ENCODE measurements at regions not wholly inside any gene's neighbourhood (a gene's known extent, or its start where the extent isn't known, plus 50 kb on each side); places are given as distances from the start of the nearest gene placed in this dataset.
"Not testable (repeated sequence)": the region's sequence is repeated elsewhere in the genome, so short reads cannot be mapped to it uniquely, and the experiment has no call there.

DNA sequence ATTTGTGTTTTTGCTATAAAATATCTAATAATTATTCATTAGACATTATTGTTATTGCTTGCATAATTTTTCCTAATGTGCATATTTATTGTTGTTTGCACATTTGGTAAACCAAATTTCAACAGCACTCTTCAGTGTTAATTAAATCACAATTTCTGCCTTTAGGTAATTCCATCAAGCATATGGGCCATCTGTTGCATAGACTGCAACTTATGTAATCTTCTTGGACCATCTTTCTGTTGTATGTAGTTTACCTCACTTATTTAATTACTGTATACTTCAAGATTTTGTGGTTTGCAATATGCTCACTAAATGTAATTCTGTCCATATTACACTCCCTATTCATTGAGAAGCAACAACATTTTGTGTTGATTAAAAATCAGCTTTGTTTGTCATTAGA lies 1360.1 kb downstream of the REEP3 start:
- no peak overlapping the region for H3K4me3 Mint-ChIP-seq
- H3K27ac Mint-ChIP-seq = no peak overlapping the region
- POLR2A ChIA-PET = no interaction called here
- H3K36me3 Mint-ChIP-seq (ENCODE audit: low read depth) = no peaks in the 10 kb centered on the region
- no peak for DNase-seq
- no peaks in the 10 kb centered on the region for H3K4me1 Mint-ChIP-seq
- no peaks in the 10 kb centered on the region for H3K27me3 Mint-ChIP-seq
- H3K9me3 Mint-ChIP-seq = peaks cover 3% of the 10 kb centered on the region
- CTCF ChIA-PET = no interaction called here

DNA sequence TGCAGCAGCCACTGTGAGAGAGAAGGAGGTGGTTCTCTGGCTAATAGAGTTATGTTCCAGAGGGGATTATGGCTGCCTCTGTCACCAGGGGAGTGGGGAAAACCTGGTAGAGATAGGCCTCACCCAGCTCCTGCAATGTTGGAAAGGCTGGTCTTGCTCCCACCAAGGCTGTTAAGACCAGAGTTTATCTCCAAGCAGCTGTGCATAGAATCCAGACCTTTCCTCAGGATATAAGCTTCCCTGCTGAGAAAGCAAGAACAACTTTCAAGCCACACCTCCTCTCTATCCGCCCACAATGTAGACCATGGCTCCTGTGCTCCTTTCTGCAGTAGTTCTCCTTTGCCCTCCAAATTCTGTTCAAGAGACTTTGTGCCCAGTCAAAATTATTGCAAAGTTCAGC lies 1375.4 kb downstream of the REEP3 start:
- no peak overlapping the region for H3K27ac Mint-ChIP-seq

GRCh38 chr10:64906311-64906710 lies 1385.1 kb downstream of the REEP3 start:
- H3K4me3 Mint-ChIP-seq; CTCF ChIA-PET; POLR2A ChIA-PET; H3K36me3 Mint-ChIP-seq (ENCODE audit: low read depth); H3K27ac Mint-ChIP-seq; H3K27me3 Mint-ChIP-seq; DNase-seq; H3K4me1 Mint-ChIP-seq; H3K9me3 Mint-ChIP-seq: not testable (repeated sequence)

More for the DNA sequence above, 1375.4 kb downstream of the REEP3 start:
- Mint-ChIP-seq H3K36me3 (ENCODE audit: low read depth) (no peaks in the 10 kb centered on the region), H3K4me1 (no peaks in the 10 kb centered on the region), H3K4me3 (no peak overlapping the region), H3K9me3 (peaks cover 12% of the 10 kb centered on the region), H3K27me3 (no peaks in the 10 kb centered on the region)
- ChIA-PET POLR2A (no interaction called here), CTCF (no interaction called here)
- DNase-seq = no peak

DNA sequence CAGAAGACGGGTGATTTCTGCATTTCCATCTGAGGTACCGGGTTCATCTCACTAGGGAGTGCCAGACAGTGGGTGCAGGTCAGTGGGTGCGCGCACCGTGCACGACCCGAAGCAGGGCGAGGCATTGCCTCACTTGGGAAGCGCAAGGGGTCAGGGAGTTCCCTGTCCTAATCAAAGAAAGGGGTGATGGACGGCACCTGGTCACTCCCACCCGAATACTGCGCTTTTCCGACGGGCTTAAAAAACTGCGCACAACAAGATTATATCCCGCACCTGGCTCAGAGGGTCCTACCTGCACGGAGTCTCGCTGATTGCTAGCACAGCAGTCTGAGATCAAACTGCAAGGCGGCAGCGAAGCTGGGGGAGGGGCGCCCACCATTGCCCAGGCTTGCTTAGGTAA lies 1403.1 kb downstream of the REEP3 start:
- H3K36me3 Mint-ChIP-seq (ENCODE audit: low read depth); DNase-seq; CTCF ChIA-PET; H3K27ac Mint-ChIP-seq; H3K27me3 Mint-ChIP-seq; H3K4me1 Mint-ChIP-seq; H3K4me3 Mint-ChIP-seq; POLR2A ChIA-PET: not testable (repeated sequence)
- peaks cover 19% of the 10 kb centered on the region for H3K9me3 Mint-ChIP-seq

GRCh38 chr10:64952042-64952441 lies 1430.8 kb downstream of the REEP3 start:
- ChIA-PET POLR2A (no interaction called here), CTCF (no interaction called here)
- Mint-ChIP-seq H3K9me3 (peaks cover 23% of the 10 kb centered on the region), H3K4me1 (no peaks in the 10 kb centered on the region), H3K27ac (no peak overlapping the region), H3K4me3 (no peak overlapping the region), H3K36me3 (ENCODE audit: low read depth) (no peaks in the 10 kb centered on the region), H3K27me3 (no peaks in the 10 kb centered on the region)
- no peak for DNase-seq

DNA sequence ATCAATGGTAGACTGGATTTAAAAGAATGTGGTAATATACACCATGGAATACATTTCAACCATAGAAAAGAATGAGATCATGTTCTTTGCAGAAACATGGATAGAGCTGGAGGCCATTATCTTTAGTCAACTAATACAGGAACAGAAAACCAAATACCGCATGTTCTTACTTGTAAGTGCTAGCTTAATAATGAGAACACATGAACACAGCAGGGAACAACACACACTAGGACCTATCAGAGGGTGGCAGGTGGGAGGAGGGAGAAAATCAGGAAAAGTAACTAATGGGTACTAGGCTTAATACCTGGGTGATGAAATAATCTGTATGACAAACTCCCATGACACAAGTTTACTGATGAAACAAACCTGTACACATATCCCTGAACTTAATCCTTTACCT lies 1435.2 kb downstream of the REEP3 start:
- CTCF ChIA-PET = no interaction called here
- POLR2A ChIA-PET = no interaction called here
- no peaks in the 10 kb centered on the region for H3K36me3 Mint-ChIP-seq (ENCODE audit: low read depth)
- H3K27me3 Mint-ChIP-seq = no peaks in the 10 kb centered on the region
- no peak overlapping the region for H3K27ac Mint-ChIP-seq
- no peaks in the 10 kb centered on the region for H3K4me1 Mint-ChIP-seq
- H3K9me3 Mint-ChIP-seq = peaks cover 19% of the 10 kb centered on the region
- no peak overlapping the region for H3K4me3 Mint-ChIP-seq
- no peak for DNase-seq

DNA sequence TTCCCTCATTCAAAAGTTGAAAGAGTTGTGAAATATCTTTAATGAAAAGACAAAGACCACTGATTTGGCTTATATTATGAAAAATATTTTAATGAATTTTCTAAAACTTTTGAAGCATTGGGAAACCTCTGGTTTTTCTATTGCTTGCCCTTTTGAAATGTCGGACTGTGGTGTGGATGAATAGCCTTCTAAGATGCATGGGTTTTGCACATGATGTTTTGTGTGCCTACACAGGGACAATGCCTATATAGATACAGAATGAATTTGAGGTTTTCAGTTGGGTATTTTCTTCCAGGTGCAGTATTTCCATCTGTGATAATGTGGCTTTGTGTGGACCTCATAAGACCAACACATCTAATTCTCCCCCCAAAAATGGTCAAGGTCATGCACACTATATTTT lies 1437.9 kb downstream of the REEP3 start:
- peaks cover 10% of the 10 kb centered on the region for H3K9me3 Mint-ChIP-seq
- H3K36me3 Mint-ChIP-seq (ENCODE audit: low read depth) = no peaks in the 10 kb centered on the region
- H3K4me3 Mint-ChIP-seq = no peak overlapping the region
- ChIA-PET CTCF (no interaction called here), POLR2A (no interaction called here)
- H3K27me3 Mint-ChIP-seq = no peaks in the 10 kb centered on the region
- DNase-seq = no peak
- no peak overlapping the region for H3K27ac Mint-ChIP-seq
- no peaks in the 10 kb centered on the region for H3K4me1 Mint-ChIP-seq

DNA sequence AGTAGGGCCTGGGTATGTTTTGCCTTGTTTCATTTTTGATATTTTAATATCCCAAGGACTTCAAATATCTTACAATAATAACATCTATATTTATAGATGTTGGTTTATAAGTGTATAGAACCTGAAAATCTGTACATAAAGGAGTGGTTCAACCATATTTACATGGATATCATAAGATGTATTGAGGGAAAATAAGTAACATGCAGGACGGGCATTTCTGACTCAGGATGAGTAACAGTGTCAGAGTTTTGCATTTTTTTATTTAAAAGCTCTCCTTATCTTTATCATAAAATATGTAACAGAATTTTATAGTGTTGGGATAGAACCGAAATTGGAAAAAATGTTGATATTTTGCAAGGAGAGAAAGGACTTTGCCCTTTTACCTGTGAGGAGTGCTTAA lies 1438.7 kb downstream of the REEP3 start:
- CTCF ChIA-PET = no interaction called here
- Mint-ChIP-seq H3K36me3 (ENCODE audit: low read depth) (no peaks in the 10 kb centered on the region), H3K27ac (no peak overlapping the region), H3K27me3 (no peaks in the 10 kb centered on the region), H3K4me3 (no peak overlapping the region), H3K4me1 (no peaks in the 10 kb centered on the region), H3K9me3 (peaks cover 7% of the 10 kb centered on the region)
- POLR2A ChIA-PET = no interaction called here
- no peak for DNase-seq

DNA sequence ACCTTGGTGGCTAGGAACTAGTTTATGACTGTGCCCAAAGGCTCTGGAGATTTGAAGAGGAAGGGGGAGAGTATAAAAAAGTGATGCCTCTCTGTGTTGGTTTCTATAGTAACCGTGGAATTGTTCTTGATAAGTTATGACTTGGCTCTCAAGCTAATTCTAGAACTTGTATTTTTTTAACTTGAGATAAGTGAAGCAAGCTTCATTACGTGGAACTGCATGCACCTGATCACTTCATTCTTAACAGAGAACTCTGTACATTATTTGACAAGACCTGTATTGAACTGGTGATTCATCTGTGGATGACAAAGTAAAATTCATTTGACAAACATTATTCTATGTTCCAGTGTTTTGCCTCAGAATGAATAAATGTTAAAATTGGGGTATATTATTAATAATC lies 1452.2 kb downstream of the REEP3 start:
- peaks cover 3% of the 10 kb centered on the region for H3K9me3 Mint-ChIP-seq
- H3K36me3 Mint-ChIP-seq (ENCODE audit: low read depth) = no peaks in the 10 kb centered on the region
- no peaks in the 10 kb centered on the region for H3K4me1 Mint-ChIP-seq
- no peak for DNase-seq
- H3K4me3 Mint-ChIP-seq = no peak overlapping the region
- H3K27me3 Mint-ChIP-seq = no peaks in the 10 kb centered on the region
- POLR2A ChIA-PET = no interaction called here
- no peak overlapping the region for H3K27ac Mint-ChIP-seq
- CTCF ChIA-PET = no interaction called here

DNA sequence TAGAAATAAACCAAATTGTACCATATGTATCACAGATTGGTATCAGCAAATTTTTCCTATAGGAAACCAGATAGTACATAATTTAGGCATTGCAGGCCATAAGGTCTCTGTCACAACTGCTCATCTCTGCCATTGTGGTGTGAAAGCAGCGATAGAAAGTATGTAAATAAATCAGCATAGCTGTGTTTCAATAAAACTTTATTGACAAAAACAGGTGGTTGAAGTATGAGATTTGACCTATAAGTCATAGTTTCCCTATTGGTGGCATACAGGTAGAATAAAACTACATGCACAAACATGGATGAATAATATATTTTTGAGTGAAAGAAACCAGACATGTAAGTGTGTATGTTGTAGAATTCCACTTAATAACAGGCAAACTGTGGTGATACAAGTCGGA lies 1454.9 kb downstream of the REEP3 start:
- Mint-ChIP-seq H3K4me3 (no peak overlapping the region), H3K27me3 (no peaks in the 10 kb centered on the region), H3K9me3 (peaks cover 3% of the 10 kb centered on the region), H3K4me1 (no peaks in the 10 kb centered on the region), H3K27ac (no peak overlapping the region), H3K36me3 (ENCODE audit: low read depth) (no peaks in the 10 kb centered on the region)
- POLR2A ChIA-PET = no interaction called here
- DNase-seq = no peak
- CTCF ChIA-PET = no interaction called here

DNA sequence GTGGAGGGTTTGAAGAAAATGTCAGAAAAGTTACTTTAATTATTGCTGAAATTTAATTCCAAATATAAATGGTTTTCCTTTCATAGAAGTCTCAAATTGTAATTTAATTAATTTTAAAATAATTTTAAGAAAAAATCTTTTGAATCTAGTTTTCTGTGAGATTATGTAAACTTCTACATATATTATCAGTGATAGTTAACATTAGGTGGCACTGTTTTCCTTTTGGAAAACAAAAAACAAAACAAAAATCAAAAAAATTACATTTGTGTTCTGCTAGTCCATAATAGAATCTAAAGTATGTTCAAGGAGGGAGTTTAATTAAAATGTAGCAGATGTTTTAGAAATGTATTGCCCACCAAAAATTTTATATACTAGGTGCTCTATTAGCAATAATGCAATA lies 1456.7 kb downstream of the REEP3 start:
- H3K36me3 Mint-ChIP-seq (ENCODE audit: low read depth) = no peaks in the 10 kb centered on the region
- H3K4me3 Mint-ChIP-seq = no peak overlapping the region
- ChIA-PET POLR2A (no interaction called here), CTCF (no interaction called here)
- no peaks in the 10 kb centered on the region for H3K4me1 Mint-ChIP-seq
- DNase-seq = no peak
- H3K9me3 Mint-ChIP-seq = peaks cover 3% of the 10 kb centered on the region
- no peak overlapping the region for H3K27ac Mint-ChIP-seq
- no peaks in the 10 kb centered on the region for H3K27me3 Mint-ChIP-seq

GRCh38 chr10:64996886-64997285 lies 1475.7 kb downstream of the REEP3 start:
- Mint-ChIP-seq H3K27me3 (no peaks in the 10 kb centered on the region), H3K4me3 (no peak overlapping the region), H3K4me1 (no peaks in the 10 kb centered on the region), H3K9me3 (peaks cover 12% of the 10 kb centered on the region), H3K27ac (no peak overlapping the region), H3K36me3 (ENCODE audit: low read depth) (no peaks in the 10 kb centered on the region)
- ChIA-PET POLR2A (no interaction called here), CTCF (no interaction called here)
- no peak for DNase-seq

DNA sequence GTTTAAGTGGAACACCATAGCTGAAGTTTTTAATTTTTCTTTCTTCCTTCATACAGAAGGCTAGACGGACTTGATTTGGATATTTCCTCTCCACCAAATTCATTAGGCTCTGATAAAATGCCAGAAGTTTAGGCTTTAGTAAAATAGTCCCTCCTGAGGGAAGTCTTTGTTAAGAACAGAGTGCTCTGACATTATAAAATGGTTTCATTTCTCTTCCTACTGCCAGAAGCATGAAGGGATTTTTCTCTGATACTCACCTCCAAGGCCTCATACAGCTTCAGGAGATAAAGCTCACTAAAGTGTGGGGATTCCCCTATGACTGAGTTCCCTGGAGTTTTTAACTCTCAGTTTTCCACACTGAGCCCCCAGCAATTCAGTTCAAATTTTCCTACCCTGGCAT lies 1489.6 kb downstream of the REEP3 start:
- Mint-ChIP-seq H3K27ac (no peak overlapping the region), H3K36me3 (ENCODE audit: low read depth) (no peaks in the 10 kb centered on the region), H3K9me3 (peaks cover 7% of the 10 kb centered on the region), H3K4me3 (no peak overlapping the region), H3K27me3 (no peaks in the 10 kb centered on the region), H3K4me1 (no peaks in the 10 kb centered on the region)
- DNase-seq = no peak
- CTCF ChIA-PET = no interaction called here
- POLR2A ChIA-PET = no interaction called here

DNA sequence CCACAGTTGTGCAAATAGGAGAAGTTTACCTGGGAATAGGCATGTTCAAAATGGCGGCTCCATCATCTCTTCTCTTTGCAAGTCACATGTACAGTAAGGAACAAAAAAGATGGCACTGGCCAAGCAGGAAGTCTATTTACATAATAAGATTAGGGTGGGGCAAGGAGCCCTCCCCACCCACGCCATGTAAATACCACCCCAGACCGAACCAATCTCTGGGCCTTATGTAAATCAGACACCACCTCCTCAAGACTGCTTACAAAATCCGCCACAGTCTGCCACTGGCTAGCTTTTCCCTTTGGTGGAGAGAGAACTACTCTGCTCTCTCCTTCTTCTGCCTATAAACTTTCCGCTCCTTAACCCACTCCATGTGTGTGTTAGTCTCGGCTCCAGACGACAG lies 1496.3 kb downstream of the REEP3 start:
- DNase-seq = no peak
- no peak overlapping the region for H3K4me3 Mint-ChIP-seq
- H3K27me3 Mint-ChIP-seq = no peaks in the 10 kb centered on the region
- H3K9me3 Mint-ChIP-seq = peaks cover 2% of the 10 kb centered on the region
- no peak overlapping the region for H3K27ac Mint-ChIP-seq
- no peaks in the 10 kb centered on the region for H3K36me3 Mint-ChIP-seq (ENCODE audit: low read depth)
- CTCF ChIA-PET = no interaction called here
- POLR2A ChIA-PET = no interaction called here
- no peaks in the 10 kb centered on the region for H3K4me1 Mint-ChIP-seq

DNA sequence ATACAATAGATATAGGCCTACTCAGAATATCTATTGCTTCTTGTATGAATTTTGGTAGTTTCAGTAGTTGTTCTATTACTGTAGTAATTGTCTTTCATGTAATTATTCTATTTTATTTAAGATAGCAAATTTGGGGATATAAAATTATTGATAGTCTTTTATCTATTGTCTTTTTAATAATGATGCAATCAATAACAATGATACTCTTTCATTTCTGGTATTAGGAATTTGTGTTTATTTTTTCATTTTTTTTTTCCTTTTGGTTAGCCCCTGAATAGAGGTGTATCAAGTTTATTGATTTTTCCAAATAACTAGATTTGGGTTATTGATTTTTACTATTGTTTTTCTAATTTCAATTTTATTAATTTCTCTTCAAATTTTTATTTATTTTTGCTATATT lies 1503.7 kb downstream of the REEP3 start:
- Mint-ChIP-seq H3K9me3 (peaks cover 5% of the 10 kb centered on the region), H3K36me3 (ENCODE audit: low read depth) (no peaks in the 10 kb centered on the region), H3K4me3 (no peak overlapping the region), H3K4me1 (no peaks in the 10 kb centered on the region), H3K27me3 (no peaks in the 10 kb centered on the region), H3K27ac (no peak overlapping the region)
- ChIA-PET CTCF (no interaction called here), POLR2A (no interaction called here)
- DNase-seq = no peak

Measured in activated CD4-positive, alpha-beta memory T cell treated with anti-CD3 and anti-CD28 coated beads, Interleukin-2, amount 10 ng/mL, durations not matched to agents 7 days and 5 days (primary cell).